HepG2 (cell line): ENCODE measurements at regions not wholly inside any gene's neighbourhood (a gene's known extent, or its start where the extent isn't known, plus 50 kb on each side); places are given as distances from the start of the nearest gene placed in this dataset.

Experiments used
- BORCS8-MEF2B ChIP-seq: sonication (generic); formaldehyde crosslinking; IDR thresholded peaks from 2 replicates; pipeline ENCODE4 v1.8.0; 2022; ENCODE audit warnings: mild to moderate bottlenecking, missing genetic modification reagents
- CBX2 ChIP-seq, 2 experiments: fragments of 200-600 bp in 1 of 2; sonication (generic); formaldehyde crosslinking in 1 of 2; IDR thresholded peaks; 2 replicates each; pipeline versions ENCODE4 v1.7.0 to v1.8.1; 2018 to 2022; ENCODE audit warnings: low read depth in 2 of 2, low read length in 1 of 2, mild to moderate bottlenecking in 1 of 2, missing genetic modification reagents in 1 of 2
- CHCHD3 ChIP-seq: sonication (generic); formaldehyde crosslinking; IDR thresholded peaks from 2 replicates; pipeline ENCODE4 v1.8.0; 2022; ENCODE audit warnings: mild to moderate bottlenecking, missing genetic modification reagents, moderate library complexity
- ELF3 ChIP-seq: IDR thresholded peaks from 2 replicates; pipeline ENCODE4 v1.6.1; 2016; ENCODE audit warnings: missing genetic modification reagents, missing compliant biosample characterization
- KMT2A ChIP-seq: sonication (generic); formaldehyde crosslinking; IDR thresholded peaks from 2 replicates; pipeline ENCODE4 v1.4.0; 2020; ENCODE audit warnings: missing genetic modification reagents
- MLLT10 ChIP-seq: sonication (generic); formaldehyde crosslinking; IDR thresholded peaks from 2 replicates; pipeline ENCODE4 v1.4.0; 2020; ENCODE audit warnings: missing genetic modification reagents
- POGZ ChIP-seq: sonication (generic); formaldehyde crosslinking; IDR thresholded peaks from 2 replicates; pipeline ENCODE4 v1.4.0; 2020; ENCODE audit warnings: mild to moderate bottlenecking, missing genetic modification reagents
- POLR2AphosphoS2 ChIP-seq: IDR thresholded peaks from 2 replicates; pipeline ENCODE4 v1.6.1; 2011; ENCODE audit warnings: low read depth, low read length, improper control_type of control experiment
- RAD21 ChIP-seq: fragments of 450-650 bp; formaldehyde crosslinking; IDR thresholded peaks from 2 replicates; pipeline ENCODE4 v1.5.0; 2020; ENCODE audit warnings: mild to moderate bottlenecking
- SMAD1 ChIP-seq: sonication (generic); formaldehyde crosslinking; IDR thresholded peaks from 2 replicates; pipeline ENCODE4 v1.4.0; 2020; ENCODE audit warnings: missing genetic modification reagents, low read depth, mild to moderate bottlenecking, borderline replicate concordance
- SOX6 ChIP-seq, 2 experiments: fragments of 450-650 bp in 1 of 2; sonication (generic) in 1 of 2; formaldehyde crosslinking in 1 of 2; IDR thresholded peaks; 2 replicates each; pipeline versions ENCODE4 v1.4.0 to v1.6.1; 2017 to 2020; ENCODE audit warnings: antibody characterized with exemption in 1 of 2, mild to moderate bottlenecking in 1 of 2, missing genetic modification reagents in 1 of 2
- SRY ChIP-seq: sonication (generic); formaldehyde crosslinking; IDR thresholded peaks from 2 replicates; pipeline ENCODE4 v1.8.0; 2022; ENCODE audit warnings: mild to moderate bottlenecking, missing genetic modification reagents
- TP53 ChIP-seq: sonication (generic); formaldehyde crosslinking; conservative IDR thresholded peaks from 2 replicates; pipeline ENCODE4 v1.4.0; 2020; ENCODE audit warnings: missing genetic modification reagents
- XRCC5 ChIP-seq: fragments of 200-400 bp; formaldehyde crosslinking; optimal IDR thresholded peaks from 2 replicates; pipeline ENCODE3; 2017; ENCODE audit warnings: mild to moderate bottlenecking, low read length
- ZNF615 ChIP-seq: sonication (generic); formaldehyde crosslinking; IDR thresholded peaks from 2 replicates; pipeline ENCODE4 v1.5.0; 2020; ENCODE audit warnings: mild to moderate bottlenecking, missing genetic modification reagents, borderline replicate concordance
- ZNF879 ChIP-seq: sonication (generic); formaldehyde crosslinking; IDR thresholded peaks from 2 replicates; pipeline ENCODE4 v1.8.1; 2023; ENCODE audit warnings: missing genetic modification reagents
- ZSCAN22 ChIP-seq: sonication (generic); formaldehyde crosslinking; IDR thresholded peaks from 2 replicates; pipeline ENCODE4 v1.4.0; 2020; ENCODE audit warnings: mild to moderate bottlenecking, missing genetic modification reagents
- TF ChIP-seq, protein P1 (sequence below): sonication (generic); formaldehyde crosslinking; IDR thresholded peaks from 2 replicates; pipeline ENCODE4 v1.4.0; 2020; ENCODE audit warnings: missing genetic modification reagents
- TF ChIP-seq, protein P2 (sequence below): sonication (generic); formaldehyde crosslinking; IDR thresholded peaks from 2 replicates; pipeline ENCODE4 v1.8.0; 2022; ENCODE audit warnings: mild to moderate bottlenecking, missing genetic modification reagents; ENCODE audit not compliant: insufficient replicate concordance
- TF ChIP-seq, protein P3 (sequence below): IDR thresholded peaks from 2 replicates; pipeline ENCODE4 v1.6.1; 2016; ENCODE audit warnings: missing genetic modification reagents, missing compliant biosample characterization
- TF ChIP-seq, protein P4 (sequence below): IDR thresholded peaks from 2 replicates; pipeline ENCODE4 v1.6.1; 2012; ENCODE audit warnings: low read depth, low read length, improper control_type of control experiment

DNA sequence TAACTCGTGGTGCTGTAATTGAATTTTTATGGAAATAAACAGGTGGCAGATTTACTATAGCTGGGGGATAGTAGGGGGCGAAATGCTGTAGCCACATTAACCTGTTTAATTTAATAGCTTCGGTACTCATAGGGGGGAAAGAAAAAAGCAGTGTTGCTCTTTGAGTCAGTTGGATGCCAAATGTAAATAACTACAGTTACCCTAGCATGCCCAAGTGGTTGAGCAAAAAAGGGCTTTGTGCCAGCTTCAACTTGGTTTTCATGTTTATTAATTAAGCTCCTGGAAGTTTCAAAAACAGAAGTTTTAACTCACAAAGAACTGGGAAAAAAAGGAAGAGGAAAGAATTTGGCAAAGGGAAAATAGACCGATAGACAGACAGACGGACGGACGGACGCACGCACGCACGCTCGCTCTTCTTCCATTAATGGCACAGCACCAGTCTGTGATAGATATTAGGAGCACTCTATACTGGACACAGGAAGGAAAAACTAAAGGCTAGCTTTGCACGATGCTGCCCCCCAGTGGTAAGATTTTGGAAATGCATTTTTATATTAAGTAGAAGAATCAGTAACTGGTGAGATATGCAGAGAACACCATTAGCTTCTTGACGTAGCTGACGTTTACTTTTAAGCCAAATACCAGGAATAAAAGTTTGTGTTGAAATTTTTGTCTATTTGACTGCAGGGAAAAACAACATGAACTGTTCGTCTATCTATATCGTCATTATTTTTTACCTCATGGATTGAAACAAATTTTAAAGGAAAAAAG is 151.8 kb downstream of the SLC7A11 start (continued):
- TF ChIP-seq POLR2AphosphoS2 (no peak), TP53 (CRISPR knock-in tag) (no peak), RAD21 (0 out of 2 replicates have a peak, but pooled peaks have one; percentile 45), ZSCAN22 (CRISPR knock-in tag) (no peak), KMT2A (no peak), ZNF615 (CRISPR knock-in tag) (no peak), XRCC5 (peak; percentile 29), CHCHD3 (CRISPR knock-in tag) (no peak), POGZ (CRISPR knock-in tag) (0 out of 2 replicates have a peak, but pooled peaks have one; percentile 35), SRY (CRISPR knock-in tag) (no peak), ELF3 (CRISPR knock-in tag) (0 out of 2 replicates have a peak, but pooled peaks have one; percentile 46), BORCS8-MEF2B (CRISPR knock-in tag) (no peak), ZNF879 (CRISPR knock-in tag) (no peak), SMAD1 (CRISPR knock-in tag) (no peak), MLLT10 (CRISPR knock-in tag) (no peak), CBX2 (IDR thresholded peaks at IDR 0.05; ENCODE audit: low read depth, low read length) (no peak), CBX2 (CRISPR knock-in tag; IDR thresholded peaks at IDR 0.05; ENCODE audit: low read depth) (no peak), SOX6 (IDR thresholded peaks at IDR 0.05) (no peak), SOX6 (CRISPR knock-in tag; IDR thresholded peaks at IDR 0.05) (0 out of 2 replicates have a peak, but pooled peaks have one; percentile 21)
- TF ChIP-seq, protein P1, sequence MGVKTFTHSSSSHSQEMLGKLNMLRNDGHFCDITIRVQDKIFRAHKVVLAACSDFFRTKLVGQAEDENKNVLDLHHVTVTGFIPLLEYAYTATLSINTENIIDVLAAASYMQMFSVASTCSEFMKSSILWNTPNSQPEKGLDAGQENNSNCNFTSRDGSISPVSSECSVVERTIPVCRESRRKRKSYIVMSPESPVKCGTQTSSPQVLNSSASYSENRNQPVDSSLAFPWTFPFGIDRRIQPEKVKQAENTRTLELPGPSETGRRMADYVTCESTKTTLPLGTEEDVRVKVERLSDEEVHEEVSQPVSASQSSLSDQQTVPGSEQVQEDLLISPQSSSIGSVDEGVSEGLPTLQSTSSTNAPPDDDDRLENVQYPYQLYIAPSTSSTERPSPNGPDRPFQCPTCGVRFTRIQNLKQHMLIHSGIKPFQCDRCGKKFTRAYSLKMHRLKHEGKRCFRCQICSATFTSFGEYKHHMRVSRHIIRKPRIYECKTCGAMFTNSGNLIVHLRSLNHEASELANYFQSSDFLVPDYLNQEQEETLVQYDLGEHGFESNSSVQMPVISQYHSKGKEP (CRISPR knock-in tag): no peak
- TF ChIP-seq, protein P2, sequence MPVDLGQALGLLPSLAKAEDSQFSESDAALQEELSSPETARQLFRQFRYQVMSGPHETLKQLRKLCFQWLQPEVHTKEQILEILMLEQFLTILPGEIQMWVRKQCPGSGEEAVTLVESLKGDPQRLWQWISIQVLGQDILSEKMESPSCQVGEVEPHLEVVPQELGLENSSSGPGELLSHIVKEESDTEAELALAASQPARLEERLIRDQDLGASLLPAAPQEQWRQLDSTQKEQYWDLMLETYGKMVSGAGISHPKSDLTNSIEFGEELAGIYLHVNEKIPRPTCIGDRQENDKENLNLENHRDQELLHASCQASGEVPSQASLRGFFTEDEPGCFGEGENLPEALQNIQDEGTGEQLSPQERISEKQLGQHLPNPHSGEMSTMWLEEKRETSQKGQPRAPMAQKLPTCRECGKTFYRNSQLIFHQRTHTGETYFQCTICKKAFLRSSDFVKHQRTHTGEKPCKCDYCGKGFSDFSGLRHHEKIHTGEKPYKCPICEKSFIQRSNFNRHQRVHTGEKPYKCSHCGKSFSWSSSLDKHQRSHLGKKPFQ: no peak
- TF ChIP-seq, protein P3, sequence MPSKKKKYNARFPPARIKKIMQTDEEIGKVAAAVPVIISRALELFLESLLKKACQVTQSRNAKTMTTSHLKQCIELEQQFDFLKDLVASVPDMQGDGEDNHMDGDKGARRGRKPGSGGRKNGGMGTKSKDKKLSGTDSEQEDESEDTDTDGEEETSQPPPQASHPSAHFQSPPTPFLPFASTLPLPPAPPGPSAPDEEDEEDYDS (CRISPR knock-in tag): no peak
- TF ChIP-seq, protein P4, sequence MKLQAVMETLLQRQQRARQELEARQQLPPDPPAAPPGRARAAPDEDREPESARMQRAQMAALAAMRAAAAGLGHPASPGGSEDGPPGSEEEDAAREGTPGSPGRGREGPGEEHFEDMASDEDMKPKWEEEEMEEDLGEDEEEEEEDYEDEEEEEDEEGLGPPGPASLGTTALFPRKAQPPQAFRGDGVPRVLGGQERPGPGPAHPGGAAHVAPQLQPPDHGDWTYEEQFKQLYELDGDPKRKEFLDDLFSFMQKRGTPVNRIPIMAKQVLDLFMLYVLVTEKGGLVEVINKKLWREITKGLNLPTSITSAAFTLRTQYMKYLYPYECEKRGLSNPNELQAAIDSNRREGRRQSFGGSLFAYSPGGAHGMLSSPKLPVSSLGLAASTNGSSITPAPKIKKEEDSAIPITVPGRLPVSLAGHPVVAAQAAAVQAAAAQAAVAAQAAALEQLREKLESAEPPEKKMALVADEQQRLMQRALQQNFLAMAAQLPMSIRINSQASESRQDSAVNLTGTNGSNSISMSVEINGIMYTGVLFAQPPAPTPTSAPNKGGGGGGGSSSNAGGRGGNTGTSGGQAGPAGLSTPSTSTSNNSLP: peak; percentile 92
- TF ChIP-seq, all 625 proteins: peak for 16
